ENCODE measurements at regions not wholly inside any gene's neighbourhood (a gene's known extent, or its start where the extent isn't known, plus 50 kb on each side); places are given as distances from the start of the nearest gene placed in this dataset.

GRCh38 chrX:114338870-114339269 lies 245.0 kb upstream of the HTR2C start:
- TF ChIP-seq, protein P1, sequence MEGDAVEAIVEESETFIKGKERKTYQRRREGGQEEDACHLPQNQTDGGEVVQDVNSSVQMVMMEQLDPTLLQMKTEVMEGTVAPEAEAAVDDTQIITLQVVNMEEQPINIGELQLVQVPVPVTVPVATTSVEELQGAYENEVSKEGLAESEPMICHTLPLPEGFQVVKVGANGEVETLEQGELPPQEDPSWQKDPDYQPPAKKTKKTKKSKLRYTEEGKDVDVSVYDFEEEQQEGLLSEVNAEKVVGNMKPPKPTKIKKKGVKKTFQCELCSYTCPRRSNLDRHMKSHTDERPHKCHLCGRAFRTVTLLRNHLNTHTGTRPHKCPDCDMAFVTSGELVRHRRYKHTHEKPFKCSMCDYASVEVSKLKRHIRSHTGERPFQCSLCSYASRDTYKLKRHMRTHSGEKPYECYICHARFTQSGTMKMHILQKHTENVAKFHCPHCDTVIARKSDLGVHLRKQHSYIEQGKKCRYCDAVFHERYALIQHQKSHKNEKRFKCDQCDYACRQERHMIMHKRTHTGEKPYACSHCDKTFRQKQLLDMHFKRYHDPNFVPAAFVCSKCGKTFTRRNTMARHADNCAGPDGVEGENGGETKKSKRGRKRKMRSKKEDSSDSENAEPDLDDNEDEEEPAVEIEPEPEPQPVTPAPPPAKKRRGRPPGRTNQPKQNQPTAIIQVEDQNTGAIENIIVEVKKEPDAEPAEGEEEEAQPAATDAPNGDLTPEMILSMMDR (IDR thresholded peaks at IDR 0.05; ENCODE audit: low read depth, low read length): no peak
- TF ChIP-seq POLR2A (IDR thresholded peaks at IDR 0.05; ENCODE audit: extremely low read depth, insufficient read length): no peak
